ENCODE measurements at regions not wholly inside any gene's neighbourhood (a gene's known extent, or its start where the extent isn't known, plus 50 kb on each side); places are given as distances from the start of the nearest gene placed in this dataset.

DNA sequence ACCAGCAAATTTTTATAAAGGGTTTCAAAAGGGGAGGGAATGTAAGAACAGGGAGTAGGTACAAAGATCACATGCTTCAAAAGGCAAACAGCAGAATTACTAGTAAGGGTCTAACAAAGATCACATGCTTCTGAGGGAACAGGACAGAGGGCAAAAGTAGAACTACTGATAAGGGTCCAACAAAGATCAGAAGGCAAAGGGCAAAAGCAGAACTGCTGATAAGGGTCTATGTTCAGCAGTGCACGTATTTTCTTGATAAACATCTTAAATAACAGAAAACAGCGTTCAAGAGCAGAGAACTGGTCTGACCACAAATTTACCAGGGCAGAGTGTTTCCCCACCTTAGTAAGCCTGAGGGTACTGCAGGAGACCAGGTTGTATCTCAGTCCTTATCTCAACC lies 469.5 kb upstream of the PIK3R1 start:
- no peaks in the 10 kb centered on the region for H3K9me2 ChIP-seq
- ChIA-PET CTCF (no interaction called here), POLR2A (no interaction called here)
- H4K20me1 ChIP-seq (ENCODE audit: insufficient read depth): no peaks in the 10 kb centered on the region
- no peak overlapping the region for H3K4me2 ChIP-seq
- H3K27me3 ChIP-seq (ENCODE audit: insufficient read depth): no peaks in the 10 kb centered on the region
- H3K9me3 ChIP-seq: no peaks in the 10 kb centered on the region
- TF ChIP-seq RAD21 (IDR thresholded peaks at IDR 0.05; ENCODE audit: low read length): no peak
- no peak for TF ChIP-seq RXRA (IDR thresholded peaks at IDR 0.05; ENCODE audit: borderline replicate concordance, low read depth)
- TF ChIP-seq EZH2phosphoT487 (IDR thresholded peaks at IDR 0.05; ENCODE audit: borderline replicate concordance, low read depth): no peak
- no peak for TF ChIP-seq MXI1 (IDR thresholded peaks at IDR 0.05; ENCODE audit: low read depth, low read length)
- TF ChIP-seq, protein P1, sequence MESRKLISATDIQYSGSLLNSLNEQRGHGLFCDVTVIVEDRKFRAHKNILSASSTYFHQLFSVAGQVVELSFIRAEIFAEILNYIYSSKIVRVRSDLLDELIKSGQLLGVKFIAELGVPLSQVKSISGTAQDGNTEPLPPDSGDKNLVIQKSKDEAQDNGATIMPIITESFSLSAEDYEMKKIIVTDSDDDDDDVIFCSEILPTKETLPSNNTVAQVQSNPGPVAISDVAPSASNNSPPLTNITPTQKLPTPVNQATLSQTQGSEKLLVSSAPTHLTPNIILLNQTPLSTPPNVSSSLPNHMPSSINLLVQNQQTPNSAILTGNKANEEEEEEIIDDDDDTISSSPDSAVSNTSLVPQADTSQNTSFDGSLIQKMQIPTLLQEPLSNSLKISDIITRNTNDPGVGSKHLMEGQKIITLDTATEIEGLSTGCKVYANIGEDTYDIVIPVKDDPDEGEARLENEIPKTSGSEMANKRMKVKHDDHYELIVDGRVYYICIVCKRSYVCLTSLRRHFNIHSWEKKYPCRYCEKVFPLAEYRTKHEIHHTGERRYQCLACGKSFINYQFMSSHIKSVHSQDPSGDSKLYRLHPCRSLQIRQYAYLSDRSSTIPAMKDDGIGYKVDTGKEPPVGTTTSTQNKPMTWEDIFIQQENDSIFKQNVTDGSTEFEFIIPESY (IDR thresholded peaks at IDR 0.05; ENCODE audit: borderline replicate concordance, low read depth): no peak
- TF ChIP-seq FOXM1 (IDR thresholded peaks at IDR 0.05; ENCODE audit: low read depth): no peak
- no peak for TF ChIP-seq POLR2AphosphoS5 (IDR thresholded peaks at IDR 0.05; ENCODE audit: low read depth, low read length)
- WGBS (ENCODE audit: low lambda C conversion rate): 24% methylated on average over 2 of the region's 2 CpGs
- no peaks in the 10 kb centered on the region for H3K79me2 ChIP-seq (ENCODE audit: insufficient read depth)
- no peak overlapping the region for H2AFZ ChIP-seq (ENCODE audit: low read depth)
- no peak overlapping the region for H3K27ac ChIP-seq (ENCODE audit: low read depth in 2 of 2, low read length in 1 of 2)
- H3F3A ChIP-seq (replicated peaks; ENCODE audit: insufficient read depth): no peaks in the 10 kb centered on the region
- H3K4me1 ChIP-seq (ENCODE audit: control insufficient read depth in 1 of 2, insufficient read depth in 2 of 2, low read depth in 1 of 2, low read length in 1 of 2): no peaks in the 10 kb centered on the region
- no peaks in the 10 kb centered on the region for H3K36me3 ChIP-seq (replicated peaks in 1 of 2; ENCODE audit: control insufficient read depth in 1 of 2, insufficient read depth in 2 of 2, low read length in 1 of 2)
- no peak overlapping the region for H3K4me3 ChIP-seq (ENCODE audit: low read depth in 2 of 2, low read length in 1 of 2)
- no peak for DNase-seq
- no peak overlapping the region for H3K9ac ChIP-seq

DNA sequence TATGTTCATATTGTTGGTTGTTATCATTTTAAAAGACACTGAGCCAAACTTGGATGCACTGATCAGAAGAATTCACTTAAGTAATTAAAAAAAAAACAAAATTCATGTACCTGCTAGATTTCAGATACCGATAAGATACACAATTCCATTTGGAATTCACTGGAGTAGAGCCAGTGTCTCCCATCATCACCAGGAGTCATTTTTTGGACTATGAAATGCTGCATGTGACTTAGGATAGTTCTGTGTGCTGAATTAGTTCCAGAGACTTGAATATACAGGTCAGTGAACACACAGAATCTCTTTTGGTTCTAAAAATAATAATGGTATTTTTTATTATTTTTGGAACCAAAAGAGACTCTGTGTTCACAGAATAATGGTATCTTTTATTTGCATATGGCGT lies 482.6 kb upstream of the PIK3R1 start:
- 0 out of 2 replicates have a peak, but pooled peaks cover 2% of the 10 kb centered on the region for H3K9me2 ChIP-seq
- no peaks in the 10 kb centered on the region for H3K79me2 ChIP-seq (ENCODE audit: insufficient read depth)
- H3K9ac ChIP-seq: no peak overlapping the region
- ChIA-PET CTCF (interaction anchor here (1.6 kb wide), 1 partner anchor 16 kb away, joined by 3 read pairs; no protein-coding TSS in a partner anchor), POLR2A (no interaction called here)
- no peak overlapping the region for H3K4me2 ChIP-seq
- WGBS (ENCODE audit: low lambda C conversion rate): 56% methylated on average over 2 of the region's 2 CpGs
- no peaks in the 10 kb centered on the region for H3K27me3 ChIP-seq (ENCODE audit: insufficient read depth)
- H3K27ac ChIP-seq (ENCODE audit: low read depth in 2 of 2, low read length in 1 of 2): no peak overlapping the region
- H3K36me3 ChIP-seq (replicated peaks in 1 of 2; ENCODE audit: control insufficient read depth in 1 of 2, insufficient read depth in 2 of 2, low read length in 1 of 2): no peaks in the 10 kb centered on the region
- H2AFZ ChIP-seq (ENCODE audit: low read depth): no peak overlapping the region
- DNase-seq: no peak
- H3F3A ChIP-seq (replicated peaks; ENCODE audit: insufficient read depth): no peaks in the 10 kb centered on the region
- H3K9me3 ChIP-seq: no peaks in the 10 kb centered on the region
- H3K4me1 ChIP-seq (ENCODE audit: control insufficient read depth in 1 of 2, insufficient read depth in 2 of 2, low read depth in 1 of 2, low read length in 1 of 2): no peaks in the 10 kb centered on the region
- H3K4me3 ChIP-seq (ENCODE audit: low read depth in 2 of 2, low read length in 1 of 2): no peak overlapping the region
- H4K20me1 ChIP-seq (ENCODE audit: insufficient read depth): no peaks in the 10 kb centered on the region
- no peak for TF ChIP-seq RAD21 (IDR thresholded peaks at IDR 0.05; ENCODE audit: low read length)
- TF ChIP-seq RXRA (IDR thresholded peaks at IDR 0.05; ENCODE audit: borderline replicate concordance, low read depth): no peak
- TF ChIP-seq ELF1 (IDR thresholded peaks at IDR 0.05): no peak
- TF ChIP-seq EZH2phosphoT487 (IDR thresholded peaks at IDR 0.05; ENCODE audit: borderline replicate concordance, low read depth): no peak
- no peak for TF ChIP-seq TEAD4 (IDR thresholded peaks at IDR 0.05; ENCODE audit: borderline replicate concordance, insufficient read depth)
- TF ChIP-seq, protein P1 (IDR thresholded peaks at IDR 0.05; ENCODE audit: borderline replicate concordance, low read depth): no peak
- TF ChIP-seq, protein P2, sequence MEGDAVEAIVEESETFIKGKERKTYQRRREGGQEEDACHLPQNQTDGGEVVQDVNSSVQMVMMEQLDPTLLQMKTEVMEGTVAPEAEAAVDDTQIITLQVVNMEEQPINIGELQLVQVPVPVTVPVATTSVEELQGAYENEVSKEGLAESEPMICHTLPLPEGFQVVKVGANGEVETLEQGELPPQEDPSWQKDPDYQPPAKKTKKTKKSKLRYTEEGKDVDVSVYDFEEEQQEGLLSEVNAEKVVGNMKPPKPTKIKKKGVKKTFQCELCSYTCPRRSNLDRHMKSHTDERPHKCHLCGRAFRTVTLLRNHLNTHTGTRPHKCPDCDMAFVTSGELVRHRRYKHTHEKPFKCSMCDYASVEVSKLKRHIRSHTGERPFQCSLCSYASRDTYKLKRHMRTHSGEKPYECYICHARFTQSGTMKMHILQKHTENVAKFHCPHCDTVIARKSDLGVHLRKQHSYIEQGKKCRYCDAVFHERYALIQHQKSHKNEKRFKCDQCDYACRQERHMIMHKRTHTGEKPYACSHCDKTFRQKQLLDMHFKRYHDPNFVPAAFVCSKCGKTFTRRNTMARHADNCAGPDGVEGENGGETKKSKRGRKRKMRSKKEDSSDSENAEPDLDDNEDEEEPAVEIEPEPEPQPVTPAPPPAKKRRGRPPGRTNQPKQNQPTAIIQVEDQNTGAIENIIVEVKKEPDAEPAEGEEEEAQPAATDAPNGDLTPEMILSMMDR (IDR thresholded peaks at IDR 0.05): no peak
- no peak for TF ChIP-seq TCF12 (IDR thresholded peaks at IDR 0.05)
- TF ChIP-seq MEF2A (IDR thresholded peaks at IDR 0.05; ENCODE audit: borderline replicate concordance, low read depth): no peak
- TF ChIP-seq, protein P3, sequence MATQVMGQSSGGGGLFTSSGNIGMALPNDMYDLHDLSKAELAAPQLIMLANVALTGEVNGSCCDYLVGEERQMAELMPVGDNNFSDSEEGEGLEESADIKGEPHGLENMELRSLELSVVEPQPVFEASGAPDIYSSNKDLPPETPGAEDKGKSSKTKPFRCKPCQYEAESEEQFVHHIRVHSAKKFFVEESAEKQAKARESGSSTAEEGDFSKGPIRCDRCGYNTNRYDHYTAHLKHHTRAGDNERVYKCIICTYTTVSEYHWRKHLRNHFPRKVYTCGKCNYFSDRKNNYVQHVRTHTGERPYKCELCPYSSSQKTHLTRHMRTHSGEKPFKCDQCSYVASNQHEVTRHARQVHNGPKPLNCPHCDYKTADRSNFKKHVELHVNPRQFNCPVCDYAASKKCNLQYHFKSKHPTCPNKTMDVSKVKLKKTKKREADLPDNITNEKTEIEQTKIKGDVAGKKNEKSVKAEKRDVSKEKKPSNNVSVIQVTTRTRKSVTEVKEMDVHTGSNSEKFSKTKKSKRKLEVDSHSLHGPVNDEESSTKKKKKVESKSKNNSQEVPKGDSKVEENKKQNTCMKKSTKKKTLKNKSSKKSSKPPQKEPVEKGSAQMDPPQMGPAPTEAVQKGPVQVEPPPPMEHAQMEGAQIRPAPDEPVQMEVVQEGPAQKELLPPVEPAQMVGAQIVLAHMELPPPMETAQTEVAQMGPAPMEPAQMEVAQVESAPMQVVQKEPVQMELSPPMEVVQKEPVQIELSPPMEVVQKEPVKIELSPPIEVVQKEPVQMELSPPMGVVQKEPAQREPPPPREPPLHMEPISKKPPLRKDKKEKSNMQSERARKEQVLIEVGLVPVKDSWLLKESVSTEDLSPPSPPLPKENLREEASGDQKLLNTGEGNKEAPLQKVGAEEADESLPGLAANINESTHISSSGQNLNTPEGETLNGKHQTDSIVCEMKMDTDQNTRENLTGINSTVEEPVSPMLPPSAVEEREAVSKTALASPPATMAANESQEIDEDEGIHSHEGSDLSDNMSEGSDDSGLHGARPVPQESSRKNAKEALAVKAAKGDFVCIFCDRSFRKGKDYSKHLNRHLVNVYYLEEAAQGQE (IDR thresholded peaks at IDR 0.05; ENCODE audit: low read depth, low read length): no peak
- no peak for TF ChIP-seq YY1 (IDR thresholded peaks at IDR 0.05; ENCODE audit: low read depth)
- no peak for TF ChIP-seq GABPA (IDR thresholded peaks at IDR 0.05; ENCODE audit: low read depth)
- TF ChIP-seq FOXM1 (IDR thresholded peaks at IDR 0.05; ENCODE audit: low read depth): no peak
- no peak for TF ChIP-seq JUND (IDR thresholded peaks at IDR 0.05)
